Endothelial cell of umbilical vein (primary cell): ENCODE measurements at regions not wholly inside any gene's neighbourhood (a gene's known extent, or its start where the extent isn't known, plus 50 kb on each side); places are given as distances from the start of the nearest gene placed in this dataset.

Experiments
- CTCF ChIP-seq, 2 donors: IDR thresholded peaks; 1 replicate in 1 of 2; 2 replicates in 1 of 2; pipeline ENCODE4 v1.5.1; 2011; ENCODE audit warnings: low read length in 2 of 2, mild to moderate bottlenecking in 2 of 2, moderate library complexity in 2 of 2, control low read depth in 1 of 2, inconsistent platforms in 1 of 2, low read depth in 1 of 2; ENCODE audit not compliant: insufficient read depth in 1 of 2; ENCODE audit errors: extremely low read depth in 1 of 2
- EZH2 ChIP-seq: IDR thresholded peaks from 2 replicates; pipeline ENCODE4 v1.6.1; 2012; ENCODE audit warnings: borderline replicate concordance, low read depth, mild to moderate bottlenecking, moderate library complexity, low read length, inconsistent platforms; ENCODE audit not compliant: severe bottlenecking
- FOS ChIP-seq: IDR thresholded peaks from 2 replicates; pipeline ENCODE4 v1.6.1; 2011; ENCODE audit warnings: mild to moderate bottlenecking, low read length, moderate library complexity, borderline replicate concordance; ENCODE audit not compliant: insufficient read depth
- JUN ChIP-seq: IDR thresholded peaks from 2 replicates; pipeline ENCODE4 v1.6.1; 2011; ENCODE audit warnings: borderline replicate concordance, low read depth; ENCODE audit not compliant: insufficient read length, insufficient read depth
- MAX ChIP-seq: IDR thresholded peaks from 2 replicates; pipeline ENCODE4 v1.6.1; 2011; ENCODE audit not compliant: insufficient read depth, insufficient read length
- MYC ChIP-seq: IDR thresholded peaks from one replicate; pipeline ENCODE4 v1.6.1; 2011; ENCODE audit warnings: mild to moderate bottlenecking, low read depth, low read length
- POLR2A ChIP-seq: IDR thresholded peaks from 2 replicates; pipeline ENCODE4 v1.6.1; 2012; ENCODE audit warnings: low read depth, mild to moderate bottlenecking, control low read depth, low read length
- POLR2AphosphoS5 ChIP-seq: IDR thresholded peaks from 2 replicates; pipeline ENCODE4 v1.6.1; 2012; ENCODE audit warnings: low read depth, mild to moderate bottlenecking, control low read depth, low read length, moderate library complexity; ENCODE audit not compliant: insufficient read depth

DNA sequence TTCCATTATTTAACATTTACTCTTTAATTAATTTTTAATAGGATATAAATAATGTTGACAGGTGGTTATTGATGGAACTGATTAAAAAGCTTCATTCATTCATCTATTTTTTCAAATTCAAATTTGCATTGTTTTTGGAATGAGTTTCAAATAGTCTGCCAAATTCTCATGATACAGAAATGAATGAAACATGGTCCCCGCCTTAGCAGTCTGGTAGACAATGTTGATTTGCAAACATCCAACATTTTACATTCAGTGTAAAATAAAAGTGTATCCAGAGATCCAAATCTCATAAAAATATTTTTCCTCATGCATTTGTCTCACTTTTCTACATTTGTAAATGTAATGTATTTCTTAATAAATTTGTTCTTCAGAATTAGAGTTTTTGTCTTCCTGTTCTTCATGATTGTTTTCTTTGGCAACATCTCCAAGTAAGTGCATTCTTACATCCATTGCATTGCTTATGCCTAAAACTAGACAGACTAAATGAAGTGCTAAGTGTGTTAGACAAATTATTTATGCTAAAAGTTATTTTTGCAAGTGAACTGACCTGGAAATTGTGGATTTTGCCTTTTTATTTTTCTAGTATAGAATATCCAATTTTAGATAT, 142.3 kb downstream of the PCDH18 start:
- TF ChIP-seq CTCF (IDR thresholded peaks at IDR 0.05; ENCODE audit: extremely low read depth in 1 of 2, insufficient read depth in 1 of 2, low read depth in 1 of 2, low read length in 2 of 2) (no peak), MYC (no peak), EZH2 (no peak), JUN (no peak), POLR2AphosphoS5 (no peak), POLR2A (no peak), MAX (no peak), FOS (no peak)
